ENCODE measurements at regions not wholly inside any gene's neighbourhood (a gene's known extent, or its start where the extent isn't known, plus 50 kb on each side); places are given as distances from the start of the nearest gene placed in this dataset.
"Not testable (repeated sequence)": the region's sequence is repeated elsewhere in the genome, so short reads cannot be mapped to it uniquely, and the experiment has no call there.

- no peak for ATAC-seq
Observed at GRCh38 chr5:130331332-130331731, 427.1 kb downstream of the CHSY3 start.

GRCh38 chr5:130324953-130325671, 420.8 kb downstream of the CHSY3 start:
- no peak for DNase-seq
- no peak for ATAC-seq

More at GRCh38 chr5:130331332-130331731, 427.1 kb downstream of the CHSY3 start:
- DNase-seq = no peak

GRCh38 chr5:130323804-130324454, 419.7 kb downstream of the CHSY3 start:
- DNase-seq (no peak), ATAC-seq (no peak)

GRCh38 chr5:130321931-130322330, 417.7 kb downstream of the CHSY3 start:
- DNase-seq = no peak
- no peak for ATAC-seq

GRCh38 chr5:130316971-130317680, 412.9 kb downstream of the CHSY3 start:
- ATAC-seq (no peak), DNase-seq (no peak)

- ATAC-seq (no peak), DNase-seq (no peak)
Observed at GRCh38 chr5:130295235-130295634, 391.0 kb downstream of the CHSY3 start.

GRCh38 chr5:130294798-130295197, 390.5 kb downstream of the CHSY3 start:
- ATAC-seq, DNase-seq: not testable (repeated sequence)

- no peak for DNase-seq
- no peak for ATAC-seq
Observed at GRCh38 chr5:130290219-130290618, 386.0 kb downstream of the CHSY3 start.

- DNase-seq (no peak), ATAC-seq (no peak)
Observed at GRCh38 chr5:130289132-130290088, 385.1 kb downstream of the CHSY3 start.

GRCh38 chr5:130287438-130287837, 383.2 kb downstream of the CHSY3 start:
- DNase-seq = no peak
- no peak for ATAC-seq

- DNase-seq = no peak
Observed at GRCh38 chr5:130286971-130287370, 382.7 kb downstream of the CHSY3 start.

GRCh38 chr5:130282049-130282448, 377.8 kb downstream of the CHSY3 start:
- ATAC-seq (no peak), DNase-seq (no peak)

More at GRCh38 chr5:130286971-130287370, 382.7 kb downstream of the CHSY3 start:
- ATAC-seq = no peak

- no peak for DNase-seq
- no peak for ATAC-seq
Observed at GRCh38 chr5:130280528-130281217, 376.4 kb downstream of the CHSY3 start.

- ATAC-seq = no peak
- no peak for DNase-seq
Observed at GRCh38 chr5:130279386-130279785, 375.1 kb downstream of the CHSY3 start.

- DNase-seq = no peak
- ATAC-seq = no peak
Observed at GRCh38 chr5:130278136-130278535, 373.9 kb downstream of the CHSY3 start.

- ATAC-seq = no peak
- no peak for DNase-seq
Observed at GRCh38 chr5:130277522-130277921, 373.3 kb downstream of the CHSY3 start.

- ATAC-seq (no peak), DNase-seq (no peak)
Observed at GRCh38 chr5:130277002-130277401, 372.7 kb downstream of the CHSY3 start.

- ATAC-seq (no peak), DNase-seq (no peak)
Observed at GRCh38 chr5:130272837-130273236, 368.6 kb downstream of the CHSY3 start.

GRCh38 chr5:130270786-130271185, 366.5 kb downstream of the CHSY3 start:
- DNase-seq = no peak
- no peak for ATAC-seq

GRCh38 chr5:130268489-130268888, 364.2 kb downstream of the CHSY3 start:
- DNase-seq (no peak), ATAC-seq (no peak)

GRCh38 chr5:130267926-130268325, 363.7 kb downstream of the CHSY3 start:
- no peak for ATAC-seq
- DNase-seq = no peak

Measured in stimulated activated naive CD8-positive, alpha-beta T cell treated with anti-CD3 and anti-CD28 coated beads, Interleukin-15, Interleukin-2, amounts not matched to agents 100 U/mL and 50 U/mL, for 24 hours (primary cell).